ENCODE measurements at regions not wholly inside any gene's neighbourhood (a gene's known extent, or its start where the extent isn't known, plus 50 kb on each side); places are given as distances from the start of the nearest gene placed in this dataset.
"Not testable (repeated sequence)": the region's sequence is repeated elsewhere in the genome, so short reads cannot be mapped to it uniquely, and the experiment has no call there.

DNA sequence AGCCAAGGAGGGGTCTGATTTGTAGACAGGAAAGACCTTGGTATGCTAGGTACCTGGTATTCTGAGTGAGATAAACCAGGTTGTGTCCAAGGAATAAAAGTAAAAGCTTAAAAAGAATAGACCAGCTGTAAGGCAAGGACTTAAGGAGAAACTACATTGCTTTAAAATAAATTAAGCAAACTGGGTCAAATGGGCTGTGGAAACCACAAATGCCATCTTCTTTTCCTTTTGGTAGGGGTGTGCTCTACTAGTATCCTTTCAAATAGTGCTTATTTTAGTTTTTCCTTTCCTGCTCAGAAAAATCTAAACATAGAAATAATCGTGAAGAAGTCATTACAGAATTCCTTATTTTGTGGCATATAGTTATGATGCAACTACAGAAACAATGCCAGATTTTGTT is 138.6 kb upstream of the KLF12 start:
- Histone ChIP-seq H3K27me3 (ENCODE audit: low read depth) (no peaks in the 10 kb centered on the region), H3K36me3 (no peaks in the 10 kb centered on the region), H3K9me3 (replicated peaks) (peaks cover 12% of the 10 kb centered on the region), H3K4me3 (no peak overlapping the region), H3K27ac (replicated peaks) (no peak overlapping the region), H3K4me1 (no peaks in the 10 kb centered on the region)
- intact Hi-C loops (cut with micrococcal nuclease), result no loop called here
- TF ChIP-seq, protein P1, sequence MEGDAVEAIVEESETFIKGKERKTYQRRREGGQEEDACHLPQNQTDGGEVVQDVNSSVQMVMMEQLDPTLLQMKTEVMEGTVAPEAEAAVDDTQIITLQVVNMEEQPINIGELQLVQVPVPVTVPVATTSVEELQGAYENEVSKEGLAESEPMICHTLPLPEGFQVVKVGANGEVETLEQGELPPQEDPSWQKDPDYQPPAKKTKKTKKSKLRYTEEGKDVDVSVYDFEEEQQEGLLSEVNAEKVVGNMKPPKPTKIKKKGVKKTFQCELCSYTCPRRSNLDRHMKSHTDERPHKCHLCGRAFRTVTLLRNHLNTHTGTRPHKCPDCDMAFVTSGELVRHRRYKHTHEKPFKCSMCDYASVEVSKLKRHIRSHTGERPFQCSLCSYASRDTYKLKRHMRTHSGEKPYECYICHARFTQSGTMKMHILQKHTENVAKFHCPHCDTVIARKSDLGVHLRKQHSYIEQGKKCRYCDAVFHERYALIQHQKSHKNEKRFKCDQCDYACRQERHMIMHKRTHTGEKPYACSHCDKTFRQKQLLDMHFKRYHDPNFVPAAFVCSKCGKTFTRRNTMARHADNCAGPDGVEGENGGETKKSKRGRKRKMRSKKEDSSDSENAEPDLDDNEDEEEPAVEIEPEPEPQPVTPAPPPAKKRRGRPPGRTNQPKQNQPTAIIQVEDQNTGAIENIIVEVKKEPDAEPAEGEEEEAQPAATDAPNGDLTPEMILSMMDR (IDR thresholded peaks at IDR 0.05; ENCODE audit: borderline replicate concordance), result no peak
- DNase-seq, result no peak

DNA sequence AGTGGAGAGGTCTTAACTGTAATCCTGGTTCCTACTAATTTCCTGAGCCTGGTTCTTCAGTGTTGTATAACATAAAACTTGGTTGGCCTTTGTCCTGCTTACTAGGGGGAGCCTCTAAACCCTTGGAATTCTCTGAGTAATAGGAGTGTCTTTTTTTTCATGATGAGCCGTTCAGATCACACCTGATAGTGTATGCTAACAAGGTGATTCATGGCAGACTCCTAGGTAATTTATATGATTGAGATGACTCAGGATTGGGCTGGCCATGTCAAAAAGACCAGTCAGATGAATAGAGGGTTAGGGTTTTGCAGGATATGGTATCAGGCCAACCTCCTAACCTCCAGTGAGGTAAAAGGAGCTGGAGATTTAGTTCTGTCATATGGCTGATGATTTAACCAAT is 135.8 kb upstream of the KLF12 start:
- no peaks in the 10 kb centered on the region for H3K36me3 ChIP-seq
- H3K4me1 ChIP-seq, result no peaks in the 10 kb centered on the region
- peaks cover 14% of the 10 kb centered on the region for H3K9me3 ChIP-seq (replicated peaks)
- H3K27me3 ChIP-seq (ENCODE audit: low read depth), result no peaks in the 10 kb centered on the region
- H3K27ac ChIP-seq (replicated peaks), result no peak overlapping the region
- TF ChIP-seq, protein P1 (IDR thresholded peaks at IDR 0.05; ENCODE audit: borderline replicate concordance), result no peak
- intact Hi-C loops (cut with micrococcal nuclease), result no loop called here
- no peak for DNase-seq
- H3K4me3 ChIP-seq, result no peak overlapping the region

- Histone ChIP-seq H3K27me3 (ENCODE audit: low read depth) (no peaks in the 10 kb centered on the region), H3K9me3 (replicated peaks) (peaks cover 26% of the 10 kb centered on the region), H3K4me3 (no peak overlapping the region), H3K4me1 (no peaks in the 10 kb centered on the region), H3K36me3 (no peaks in the 10 kb centered on the region), H3K27ac (replicated peaks) (no peak overlapping the region)
- TF ChIP-seq, protein P1 (IDR thresholded peaks at IDR 0.05; ENCODE audit: borderline replicate concordance), result no peak
- intact Hi-C loops (cut with micrococcal nuclease), result no loop called here
- DNase-seq, result no peak
These were observed 132.7 kb upstream of the KLF12 start for GRCh38 chr13:74266861-74267260.

DNA sequence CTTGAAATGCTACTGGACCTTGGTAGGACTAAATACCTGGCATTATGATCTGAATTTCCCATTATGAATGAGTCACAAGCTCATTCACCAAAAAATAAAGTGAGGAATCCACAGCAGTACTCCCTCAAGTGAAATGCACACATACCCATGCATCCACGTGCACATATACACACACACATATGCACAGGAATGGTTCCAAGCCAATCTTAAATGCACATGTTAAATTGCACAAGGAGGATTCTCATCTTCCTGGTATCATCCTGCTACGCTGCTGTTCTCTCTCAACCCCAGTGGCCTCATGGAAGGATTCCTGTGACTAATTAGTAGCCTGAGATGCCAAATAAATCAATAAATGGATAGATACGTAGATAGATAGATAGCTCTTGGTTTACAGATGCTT is 132.1 kb upstream of the KLF12 start:
- no peaks in the 10 kb centered on the region for H3K27me3 ChIP-seq (ENCODE audit: low read depth)
- no peaks in the 10 kb centered on the region for H3K4me1 ChIP-seq
- intact Hi-C loops (cut with micrococcal nuclease), result no loop called here
- H3K4me3 ChIP-seq, result no peak overlapping the region
- no peaks in the 10 kb centered on the region for H3K36me3 ChIP-seq
- TF ChIP-seq, protein P1 (IDR thresholded peaks at IDR 0.05; ENCODE audit: borderline replicate concordance), result no peak
- H3K9me3 ChIP-seq (replicated peaks), result peaks cover 20% of the 10 kb centered on the region
- DNase-seq, result no peak
- no peak overlapping the region for H3K27ac ChIP-seq (replicated peaks)

- H3K4me1 ChIP-seq, result no peaks in the 10 kb centered on the region
- H3K4me3 ChIP-seq, result no peak overlapping the region
- H3K9me3 ChIP-seq (replicated peaks), result peaks cover 17% of the 10 kb centered on the region
- intact Hi-C loops (cut with micrococcal nuclease), result no loop called here
- TF ChIP-seq, protein P1 (IDR thresholded peaks at IDR 0.05; ENCODE audit: borderline replicate concordance), result no peak
- H3K27me3 ChIP-seq (ENCODE audit: low read depth), result no peaks in the 10 kb centered on the region
- DNase-seq, result no peak
- H3K27ac ChIP-seq (replicated peaks), result no peak overlapping the region
- no peaks in the 10 kb centered on the region for H3K36me3 ChIP-seq
These were observed 130.1 kb upstream of the KLF12 start for GRCh38 chr13:74264333-74264732.

DNA sequence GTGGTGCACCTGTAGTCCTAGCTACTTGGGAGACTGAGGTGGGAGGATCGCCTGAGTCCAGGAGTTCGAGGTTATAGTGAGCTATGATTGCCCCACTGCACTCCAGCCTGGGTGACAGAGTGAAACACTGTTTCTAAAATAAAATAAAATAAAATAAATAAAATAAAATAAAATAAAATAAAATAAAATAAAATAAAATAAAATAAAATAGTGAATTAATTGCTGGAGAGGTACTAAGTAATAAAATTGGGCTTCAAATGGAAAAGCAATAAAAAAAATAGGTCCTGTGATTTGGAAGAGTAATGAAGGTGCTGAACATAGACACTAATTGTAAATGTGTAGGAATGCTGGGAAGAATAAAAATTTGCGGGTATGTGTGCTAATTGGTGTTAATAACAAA is 126.2 kb upstream of the KLF12 start:
- H3K27me3 ChIP-seq (ENCODE audit: low read depth); H3K4me3 ChIP-seq; intact Hi-C loops (cut with micrococcal nuclease): not testable (repeated sequence)

More for the DNA sequence above, 126.2 kb upstream of the KLF12 start:
- H3K9me3 ChIP-seq (replicated peaks), result peaks cover 17% of the 10 kb centered on the region
- not testable (repeated sequence) for DNase-seq; H3K4me1 ChIP-seq; H3K36me3 ChIP-seq; H3K27ac ChIP-seq (replicated peaks)
